H1 (cell line): ENCODE measurements at regions not wholly inside any gene's neighbourhood (a gene's known extent, or its start where the extent isn't known, plus 50 kb on each side); places are given as distances from the start of the nearest gene placed in this dataset.

Experiments
- CTCF ChIA-PET: fragments of 300-600 bp; sonication (Branson Sonifier 250); formaldehyde crosslinking; loops from one replicate; lab custom pipeline; 2021; ENCODE audit not compliant: partially characterized antibody; lab: Charles Lee
- POLR2A ChIA-PET: fragments of 300-600 bp; sonication (Branson Sonifier 250); formaldehyde crosslinking; loops from one replicate; lab custom pipeline; 2021; ENCODE audit warnings: inconsistent platforms; ENCODE audit not compliant: partially characterized antibody; lab: Charles Lee
- DNase-seq, 2 experiments: peaks; one replicate each; pipeline versions ENCODE4 v3.0.0 to v3.0.0-alpha.2; 2010 to 2022; ENCODE audit warnings: low spot score in 2 of 2, low read depth in 1 of 2, mixed read lengths in 1 of 2
- FAIRE-seq: peaks from 2 replicates; lab custom pipeline; 2011; peaks lifted over from hg19 to GRCh38; lab: Jason Lieb, UNC
- H2AFZ ChIP-seq: 2 replicates; pipeline ENCODE4 v1.8.1; 2012; ENCODE audit warnings: low read length, inconsistent platforms
- H2AK5ac ChIP-seq: 2 replicates; pipeline ENCODE4 v1.6.1; 2013; ENCODE audit warnings: low read depth, low read length
- H2BK120ac ChIP-seq: replicated peaks from 2 replicates; pipeline ENCODE3; 2013; ENCODE audit warnings: low read depth, low read length, inconsistent platforms
- H2BK12ac ChIP-seq: 2 replicates; pipeline ENCODE4 v1.6.1; 2013; ENCODE audit warnings: low read depth, low read length
- H2BK15ac ChIP-seq: 2 replicates; pipeline ENCODE4 v1.6.1; 2013; ENCODE audit warnings: low read length
- H2BK20ac ChIP-seq: 2 replicates; pipeline ENCODE4 v1.6.1; 2013; ENCODE audit warnings: low read length
- H2BK5ac ChIP-seq: 2 replicates; pipeline ENCODE4 v1.6.1; 2013; ENCODE audit warnings: low read depth, low read length
- H3K14ac ChIP-seq: 2 replicates; pipeline ENCODE4 v1.6.1; 2013; ENCODE audit warnings: inconsistent platforms; ENCODE audit not compliant: insufficient read length
- H3K18ac ChIP-seq: 2 replicates; pipeline ENCODE4 v1.6.1; 2013; ENCODE audit warnings: low read length; ENCODE audit errors: extremely low read depth
- H3K23ac ChIP-seq: 2 replicates; pipeline ENCODE4 v1.6.1; 2013; ENCODE audit warnings: inconsistent platforms; ENCODE audit not compliant: insufficient read length
- H3K23me2 ChIP-seq: 2 replicates; pipeline ENCODE4 v1.6.1; 2013; ENCODE audit warnings: low read depth, low read length
- H3K27ac ChIP-seq: 2 replicates; pipeline ENCODE4 v1.6.1; 2011; ENCODE audit warnings: low read depth, low read length, inconsistent platforms
- H3K27me3 ChIP-seq, 4 experiments: replicated peaks in 1 of 4; 1 replicate in 1 of 4; 2 replicates in 3 of 4; pipeline versions ENCODE4 v1.6.1 to v1.8.1; 2011 to 2013; ENCODE audit warnings: low read length in 3 of 4, mild to moderate bottlenecking in 3 of 4, inconsistent platforms in 2 of 4, mixed read lengths in 2 of 4, moderate library complexity in 1 of 4; ENCODE audit not compliant: control insufficient read depth in 3 of 4, insufficient read depth in 3 of 4; ENCODE audit errors: extremely low read depth in 1 of 4
- H3K36me3 ChIP-seq, 4 experiments: 2 replicates each; pipeline versions ENCODE4 v1.6.1 to v1.8.1; 2011 to 2013; ENCODE audit warnings: mild to moderate bottlenecking in 4 of 4, low read length in 3 of 4, moderate library complexity in 2 of 4, control low read depth in 1 of 4, inconsistent platforms in 1 of 4; ENCODE audit not compliant: insufficient read depth in 4 of 4, control insufficient read depth in 2 of 4
- H3K4ac ChIP-seq: replicated peaks from 2 replicates; pipeline ENCODE3; 2013; ENCODE audit warnings: low read length, low read depth, mixed read lengths, inconsistent platforms; ENCODE audit not compliant: insufficient read length
- H3K4me1 ChIP-seq, 4 experiments: replicated peaks in 1 of 4; 1 replicate in 1 of 4; 2 replicates in 3 of 4; pipeline versions ENCODE4 v1.6.1 to v1.8.1; 2011 to 2013; ENCODE audit warnings: low read length in 3 of 4, inconsistent platforms in 2 of 4, mixed read lengths in 1 of 4; ENCODE audit not compliant: insufficient read depth in 4 of 4, control insufficient read depth in 3 of 4
- H3K4me2 ChIP-seq, 2 experiments: 2 replicates each; pipeline versions ENCODE4 v1.6.1 to v1.8.1; 2011 to 2013; ENCODE audit warnings: low read depth in 2 of 2, low read length in 2 of 2, control low read depth in 1 of 2, inconsistent platforms in 1 of 2, mild to moderate bottlenecking in 1 of 2; ENCODE audit not compliant: insufficient read depth in 1 of 2
- H3K4me3 ChIP-seq, 4 experiments: fragments of 200-600, 300-600 bp in 1 of 4; sonication (generic), shearing (Covaris generic), sonication (Bioruptor Twin) in 1 of 4; 2 replicates each; pipeline versions ENCODE4 v1.5.1 to v1.8.1; 2011 to 2016; ENCODE audit warnings: low read length in 4 of 4, low read depth in 3 of 4, control low read depth in 2 of 4, inconsistent platforms in 2 of 4, mild to moderate bottlenecking in 2 of 4, mixed read lengths in 1 of 4, moderate library complexity in 1 of 4; ENCODE audit not compliant: insufficient read depth in 2 of 4; ENCODE audit errors: extremely low read depth in 1 of 4
- H3K56ac ChIP-seq: replicated peaks from 2 replicates; pipeline ENCODE3; 2013; ENCODE audit warnings: low read depth, mild to moderate bottlenecking, mixed read lengths, low read length, inconsistent platforms; ENCODE audit not compliant: insufficient read length
- H3K79me1 ChIP-seq: 2 replicates; pipeline ENCODE4 v1.6.1; 2013; ENCODE audit warnings: low read depth, low read length, control low read depth
- H3K79me2 ChIP-seq, 2 experiments: 2 replicates each; pipeline versions ENCODE4 v1.6.1 to v1.8.1; 2012 to 2013; ENCODE audit warnings: low read length in 2 of 2, mild to moderate bottlenecking in 2 of 2, inconsistent platforms in 1 of 2; ENCODE audit not compliant: insufficient read depth in 2 of 2, control insufficient read depth in 1 of 2
- H3K9ac ChIP-seq, 4 experiments: replicated peaks in 1 of 4; 1 replicate in 1 of 4; 2 replicates in 3 of 4; pipeline versions ENCODE4 v1.6.1 to v1.8.1; 2011 to 2013; ENCODE audit warnings: low read depth in 3 of 4, low read length in 3 of 4, control low read depth in 2 of 4, mild to moderate bottlenecking in 2 of 4, moderate library complexity in 2 of 4, inconsistent platforms in 1 of 4; ENCODE audit errors: extremely low read depth in 1 of 4
- H3K9me3 ChIP-seq, 2 experiments: 2 replicates each; pipeline versions ENCODE4 v1.6.1 to v1.8.1; 2012 to 2013; ENCODE audit warnings: mild to moderate bottlenecking in 2 of 2, moderate library complexity in 2 of 2, control low read depth in 1 of 2, inconsistent platforms in 1 of 2, low read depth in 1 of 2, low read length in 1 of 2, mixed read lengths in 1 of 2; ENCODE audit not compliant: insufficient read depth in 2 of 2
- H4K20me1 ChIP-seq, 2 experiments: replicated peaks in 1 of 2; 2 replicates each; pipeline versions ENCODE3 to v1.8.1; 2011 to 2013; ENCODE audit warnings: inconsistent platforms in 2 of 2, low read length in 2 of 2, mild to moderate bottlenecking in 1 of 2; ENCODE audit not compliant: insufficient read depth in 2 of 2, control insufficient read depth in 1 of 2
- H4K5ac ChIP-seq: 2 replicates; pipeline ENCODE4 v1.6.1; 2013; ENCODE audit warnings: low read length, low read depth, mixed read lengths, inconsistent platforms; ENCODE audit not compliant: insufficient read length
- H4K8ac ChIP-seq: 2 replicates; pipeline ENCODE4 v1.8.0; 2013; ENCODE audit warnings: mild to moderate bottlenecking, moderate library complexity, low read length, inconsistent platforms; ENCODE audit not compliant: insufficient read depth; ENCODE audit errors: extremely low read depth
- H4K91ac ChIP-seq: replicated peaks from 2 replicates; pipeline ENCODE3; 2013; ENCODE audit warnings: low read length, mixed read lengths, inconsistent platforms; ENCODE audit not compliant: insufficient read length
- RAD21 ChIP-seq, 2 experiments: IDR thresholded peaks in 1 of 2; conservative IDR thresholded peaks in 1 of 2; 2 replicates each; pipeline ENCODE4 v1.6.1; 2011; ENCODE audit warnings: low read depth in 2 of 2, low read length in 2 of 2, improper control_type of control experiment in 1 of 2, inconsistent platforms in 1 of 2, mild to moderate bottlenecking in 1 of 2, moderate library complexity in 1 of 2
- TEAD4 ChIP-seq: IDR thresholded peaks from 2 replicates; pipeline ENCODE4 v1.6.1; 2012; ENCODE audit warnings: low read depth, low read length, inconsistent platforms, mixed read lengths
- WGBS, 2 experiments: shearing (Covaris generic) in 1 of 2; methylation state at CpG; one replicate each; pipeline versions ENCODE4 v1.1.6 to v1.1.7; 2013 to 2015; ENCODE audit warnings: low lambda C conversion rate in 2 of 2, mixed read lengths in 2 of 2, inconsistent platforms in 1 of 2, low coverage in 1 of 2, missing lambda C conversion rate in 1 of 2; ENCODE audit not compliant: insufficient replicate concordance in 2 of 2, insufficient coverage in 1 of 2, insufficient read length in 1 of 2; ENCODE audit errors: extremely low coverage in 1 of 2, missing lambda C conversion rate in 1 of 2; 5-methylcytosine and 5-hydroxymethylcytosine counted together

DNA sequence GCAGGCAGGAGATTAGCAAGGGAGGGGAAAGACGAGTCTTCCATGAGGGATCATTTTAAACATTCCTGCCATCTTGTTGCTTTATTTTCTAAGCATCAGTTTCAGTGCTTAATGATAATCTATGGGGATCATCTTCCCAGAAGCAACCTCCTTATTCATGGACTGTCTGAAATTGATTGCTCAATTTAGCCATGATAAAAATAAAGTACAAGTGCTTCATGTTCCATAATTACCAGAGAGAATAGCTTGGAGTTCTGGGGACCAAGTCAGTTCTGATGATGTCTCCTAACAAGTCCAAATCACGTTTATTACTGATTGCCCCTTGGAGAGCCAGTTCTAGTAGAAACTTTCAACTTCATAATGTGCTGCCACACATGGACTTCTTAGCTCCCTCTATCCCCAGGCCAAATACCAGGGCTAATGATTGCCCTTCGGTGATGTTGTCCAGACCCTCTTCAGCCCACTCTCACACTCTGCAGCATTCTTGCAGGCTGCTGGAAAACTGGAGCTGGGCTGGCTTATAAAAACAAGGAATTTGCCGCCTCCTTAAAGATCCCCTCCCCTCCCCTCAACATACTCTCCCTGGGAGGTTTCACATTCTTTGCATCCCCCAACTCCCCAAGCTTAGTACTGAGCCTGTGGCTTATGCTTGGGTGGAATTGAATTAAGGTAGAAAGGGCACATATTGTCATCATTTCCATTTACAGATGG is 222.1 kb upstream of the ADAMTS9 start:
- H3K36me3 ChIP-seq, result no peaks in the 10 kb centered on the region
- 76% methylated on average over 4 of the region's 4 CpGs; no CpG with 5 or more reads in 1 of the 2 experiments for WGBS, 2 experiments
- H4K8ac ChIP-seq, result no peak overlapping the region
- H2AFZ ChIP-seq, result no peak overlapping the region
- no peak overlapping the region for H3K14ac ChIP-seq
- H2BK12ac ChIP-seq, result peak overlapping the region; percentile 29
- TF ChIP-seq RAD21 (IDR thresholded peaks at IDR 0.05 in 1 of 2, conservative IDR thresholded peaks at IDR 0.05 in 1 of 2; ENCODE audit: low read depth in 2 of 2, low read length in 2 of 2), result no peak
- TF ChIP-seq TEAD4, result peak; percentile 83
- no peak overlapping the region for H3K23ac ChIP-seq
- H2BK120ac ChIP-seq, result no peak overlapping the region
- no peaks in the 10 kb centered on the region for H3K79me1 ChIP-seq
- H3K79me2 ChIP-seq, result no peaks in the 10 kb centered on the region
- no peak overlapping the region for H3K9ac ChIP-seq
- no peaks in the 10 kb centered on the region for H3K23me2 ChIP-seq
- no peak overlapping the region for H3K4ac ChIP-seq
- FAIRE-seq (no peak), DNase-seq (no peak)
- no peak overlapping the region for H3K4me3 ChIP-seq
- H3K27ac ChIP-seq, result no peak overlapping the region
- no peaks in the 10 kb centered on the region for H3K27me3 ChIP-seq
- POLR2A ChIA-PET, result no interaction called here
- H4K20me1 ChIP-seq, result no peaks in the 10 kb centered on the region
- H3K56ac ChIP-seq, result no peak overlapping the region
- CTCF ChIA-PET, result interaction anchor here (0.6 to 1.4 kb wide), 2 partner anchors 21 to 232 kb away, joined by 3 to 5 read pairs; no protein-coding TSS in a partner anchor
- no peak overlapping the region for H2BK5ac ChIP-seq
- H4K91ac ChIP-seq, result no peak overlapping the region
- 0 out of 2 replicates have a peak overlapping the region, but pooled peaks have one; percentile 2 for H2AK5ac ChIP-seq
- H2BK15ac ChIP-seq, result no peak overlapping the region
- no peaks in the 10 kb centered on the region for H3K9me3 ChIP-seq
- no peak overlapping the region for H4K5ac ChIP-seq
- peaks cover 0 to 8% (median 2%) of the 10 kb centered on the region in 4 experiments; a peak in 4 of 7 replicates for H3K4me1 ChIP-seq
- H3K4me2 ChIP-seq, result no peak overlapping the region; a peak in 1 of 4 replicates
- no peak overlapping the region for H2BK20ac ChIP-seq
- no peak overlapping the region; the same call in 1 of the 2 replicates for H3K18ac ChIP-seq
